Bronchial epithelial cell (primary cell): ENCODE measurements at regions not wholly inside any gene's neighbourhood (a gene's known extent, or its start where the extent isn't known, plus 50 kb on each side); places are given as distances from the start of the nearest gene placed in this dataset.
"Not testable (repeated sequence)": the region's sequence is repeated elsewhere in the genome, so short reads cannot be mapped to it uniquely, and the experiment has no call there.

ENCODE experiments used
- DNase-seq: peaks from one replicate; pipeline ENCODE4 v3.0.0-alpha.2; 2010; ENCODE audit warnings: low read depth
- FAIRE-seq: peaks from 2 replicates; lab custom pipeline; 2011; peaks lifted over from hg19 to GRCh38; lab: Jason Lieb, UNC
- H3K27me3 ChIP-seq: 2 replicates; pipeline ENCODE4 v1.5.1; 2011; ENCODE audit warnings: low read length; ENCODE audit not compliant: control insufficient read depth, insufficient read depth
- H3K36me3 ChIP-seq: 2 replicates; pipeline ENCODE4 v1.5.1; 2011; ENCODE audit warnings: low read length; ENCODE audit not compliant: control insufficient read depth, insufficient read depth
- H3K4me3 ChIP-seq: 2 replicates; pipeline ENCODE4 v1.5.1; 2011; ENCODE audit warnings: mild to moderate bottlenecking, low read depth, low read length, control low read depth
- CTCF ChIP-seq: IDR thresholded peaks from 2 replicates; pipeline ENCODE4 v1.5.1; 2011; ENCODE audit warnings: mild to moderate bottlenecking, moderate library complexity, low read length, control low read depth, inconsistent platforms; ENCODE audit not compliant: insufficient read depth, severe bottlenecking

- FAIRE-seq = no peak
These were observed 73.2 kb upstream of the HDDC2 start for GRCh38 chr6:125375013-125375412.

GRCh38 chr6:125375821-125376220, 74.1 kb upstream of the HDDC2 start:
- H3K36me3 ChIP-seq = no peaks in the 10 kb centered on the region
- no peak overlapping the region for H3K4me3 ChIP-seq
- FAIRE-seq = no peak
- no peaks in the 10 kb centered on the region for H3K27me3 ChIP-seq
- DNase-seq = no peak
- no peak for TF ChIP-seq CTCF

More at GRCh38 chr6:125375013-125375412, 73.2 kb upstream of the HDDC2 start:
- H3K36me3 ChIP-seq = no peaks in the 10 kb centered on the region
- no peak for TF ChIP-seq CTCF
- DNase-seq = no peak
- H3K27me3 ChIP-seq = no peaks in the 10 kb centered on the region
- H3K4me3 ChIP-seq = no peak overlapping the region

GRCh38 chr6:125377621-125378020, 75.9 kb upstream of the HDDC2 start:
- FAIRE-seq (no peak), DNase-seq (no peak)
- H3K27me3 ChIP-seq = no peaks in the 10 kb centered on the region
- no peak for TF ChIP-seq CTCF
- H3K4me3 ChIP-seq = no peak overlapping the region
- no peaks in the 10 kb centered on the region for H3K36me3 ChIP-seq

- Histone ChIP-seq H3K27me3 (peaks cover 2% of the 10 kb centered on the region), H3K36me3 (no peaks in the 10 kb centered on the region), H3K4me3 (no peak overlapping the region)
- DNase-seq = no peak
- no peak for TF ChIP-seq CTCF
- FAIRE-seq = peak; percentile 7
These were observed 77.4 kb upstream of the HDDC2 start for GRCh38 chr6:125379174-125379573.

- peaks cover 2% of the 10 kb centered on the region for H3K27me3 ChIP-seq
- no peak overlapping the region for H3K4me3 ChIP-seq
- no peak for TF ChIP-seq CTCF
- no peak for DNase-seq
- no peak for FAIRE-seq
- no peaks in the 10 kb centered on the region for H3K36me3 ChIP-seq
These were observed 78.7 kb upstream of the HDDC2 start for GRCh38 chr6:125380474-125380873.

GRCh38 chr6:125386337-125386736, 84.6 kb upstream of the HDDC2 start:
- not testable (repeated sequence) for DNase-seq, H3K27me3 ChIP-seq, H3K4me3 ChIP-seq, H3K36me3 ChIP-seq, FAIRE-seq
